SK-MEL-5 (cell line): ENCODE measurements at regions not wholly inside any gene's neighbourhood (a gene's known extent, or its start where the extent isn't known, plus 50 kb on each side); places are given as distances from the start of the nearest gene placed in this dataset.
"Not testable (repeated sequence)": the region's sequence is repeated elsewhere in the genome, so short reads cannot be mapped to it uniquely, and the experiment has no call there.

ENCODE experiments used
- DNase-seq: peaks from one replicate; pipeline ENCODE4 v3.0.0-alpha.2; 2016; ENCODE audit warnings: low read depth, low spot score
- in situ Hi-C: cut with HindIII; loops from 2 replicates; pipeline ENCODE4 v1.10.0; 2016; ENCODE audit warnings: low sequenced_read_pairs, high pct_unique_total_duplicates, low pct_unique_long_range_greater_than_20kb

DNA sequence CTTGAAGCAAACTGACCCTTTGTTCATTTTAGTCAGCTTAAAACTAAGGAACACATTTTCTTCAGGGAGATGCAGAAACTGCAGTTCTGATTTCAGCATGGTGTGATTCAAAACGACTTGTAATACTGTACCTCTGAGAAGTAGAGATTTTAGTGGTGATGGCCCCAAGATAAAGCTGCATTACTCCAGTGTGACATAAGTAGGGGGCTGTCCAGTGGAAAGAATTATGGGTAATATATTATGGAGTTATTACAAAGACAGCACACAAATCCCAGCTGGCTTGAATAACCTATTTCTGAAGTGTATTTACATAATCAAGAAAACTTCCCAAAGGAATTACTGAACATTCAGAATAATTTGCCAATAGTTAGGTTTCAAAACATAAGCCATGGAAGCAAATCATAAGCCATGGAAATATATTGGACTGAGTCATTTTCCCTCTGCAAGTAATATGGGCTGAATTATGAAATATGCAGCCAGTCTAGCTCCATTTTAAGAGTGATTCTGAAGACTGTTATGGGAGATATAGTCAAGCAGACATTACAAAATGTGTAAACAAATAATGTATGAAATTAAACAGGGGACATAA lies 133.7 kb upstream of the FBXL17 start:
- no peak for DNase-seq
- in situ Hi-C loops = no loop called here

DNA sequence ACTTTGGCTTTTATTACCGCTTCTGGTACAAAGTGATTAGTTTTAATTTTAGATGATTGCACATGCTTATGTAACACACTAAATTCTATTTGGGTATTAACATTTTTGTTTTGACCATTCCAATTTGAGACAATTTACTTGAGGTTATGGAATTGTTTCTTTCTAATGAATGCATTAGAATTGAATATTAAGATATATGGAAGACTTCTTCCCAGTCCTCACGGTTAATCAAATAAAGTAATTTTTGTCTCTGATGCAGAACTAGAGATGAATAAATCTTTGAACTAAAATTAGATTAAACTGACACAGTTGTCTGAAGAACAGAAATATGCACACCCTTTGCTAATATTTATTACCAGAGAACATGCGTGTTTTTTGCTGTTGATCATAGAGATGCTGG lies 127.1 kb upstream of the FBXL17 start:
- in situ Hi-C loops = no loop called here
- no peak for DNase-seq

GRCh38 chr5:108507631-108508030 lies 125.7 kb upstream of the FBXL17 start:
- DNase-seq = no peak
- in situ Hi-C loops = no loop called here

- in situ Hi-C loops = no loop called here
- DNase-seq = no peak
Observed at GRCh38 chr5:108505608-108506007, 123.7 kb upstream of the FBXL17 start.

DNA sequence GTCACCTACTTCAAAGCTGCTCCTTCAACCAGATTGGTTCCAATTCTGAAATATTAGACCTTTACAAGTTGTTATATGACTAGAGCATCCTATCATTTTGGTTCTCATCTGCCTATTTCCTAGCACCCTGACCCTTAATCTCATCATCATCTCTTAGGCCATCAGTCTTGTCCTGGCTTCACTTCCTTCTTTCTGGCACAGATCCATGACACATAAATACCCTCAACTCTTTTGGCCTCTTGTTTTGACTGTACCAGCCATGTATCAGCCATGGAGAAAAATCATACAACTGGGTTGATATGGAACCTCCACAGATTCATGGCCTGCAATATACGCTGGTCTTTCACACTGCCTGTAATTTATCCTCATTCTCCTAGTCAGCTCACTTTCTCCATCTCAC lies 123.1 kb upstream of the FBXL17 start:
- in situ Hi-C loops = no loop called here
- no peak for DNase-seq

DNA sequence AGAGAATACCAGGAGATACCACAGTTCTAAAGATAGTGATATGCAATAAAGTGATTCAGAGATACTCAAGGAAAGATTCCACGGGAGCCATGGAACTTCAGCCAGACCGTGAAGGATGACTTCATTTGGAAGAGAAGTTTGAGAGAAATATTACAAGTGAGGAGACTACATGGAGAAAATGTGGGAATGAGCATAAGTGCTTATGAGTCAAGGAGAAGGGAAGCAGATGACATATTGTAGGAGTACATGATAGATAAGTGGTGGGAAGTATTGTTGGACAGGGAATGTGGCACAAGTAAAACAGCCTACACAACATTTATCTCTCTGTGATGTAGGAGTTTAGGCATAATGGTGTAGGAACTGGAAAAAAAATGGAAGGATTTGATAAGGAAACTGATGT lies 122.1 kb upstream of the FBXL17 start:
- DNase-seq = no peak
- in situ Hi-C loops = no loop called here

DNA sequence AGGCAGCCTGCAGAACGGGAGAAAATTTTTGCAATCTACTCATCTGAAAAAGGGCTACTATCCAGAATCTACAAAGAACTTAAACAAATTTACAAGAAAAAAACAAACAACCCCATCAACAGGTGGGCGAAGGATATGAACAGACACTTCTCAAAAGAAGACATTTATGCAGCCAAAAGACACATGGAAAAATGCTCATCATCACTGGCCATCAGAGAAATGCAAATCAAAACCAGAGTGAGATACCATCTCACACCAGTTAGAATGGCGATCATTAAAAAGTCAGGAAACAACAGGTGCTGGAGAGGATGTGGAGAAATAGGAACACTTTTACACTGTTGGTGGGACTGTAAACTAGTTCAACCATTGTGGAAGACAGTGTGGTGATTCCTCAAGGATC lies 113.7 kb upstream of the FBXL17 start:
- in situ Hi-C loops, DNase-seq: not testable (repeated sequence)

DNA sequence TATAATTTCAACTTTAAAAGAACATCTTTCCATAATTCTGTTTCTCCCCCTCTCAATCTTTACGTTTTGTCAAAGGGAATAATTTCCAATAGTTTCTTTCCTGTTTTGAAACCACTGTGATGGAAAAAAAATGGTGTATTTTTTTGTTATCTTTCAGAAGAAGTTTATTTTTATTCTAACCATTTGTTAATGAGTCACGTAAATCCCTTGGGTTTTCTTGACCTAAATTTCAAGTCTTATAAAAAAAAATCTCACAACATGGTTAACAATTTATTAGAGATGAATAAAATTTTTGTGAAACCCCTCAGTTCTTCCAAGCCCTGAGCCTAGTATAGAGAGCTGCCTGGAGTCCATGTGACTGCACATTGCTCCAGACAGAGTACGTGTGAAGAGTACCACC lies 106.1 kb upstream of the FBXL17 start:
- in situ Hi-C loops = no loop called here
- no peak for DNase-seq

GRCh38 chr5:108484035-108484434 lies 102.1 kb upstream of the FBXL17 start:
- no peak for DNase-seq
- in situ Hi-C loops = no loop called here

- DNase-seq = peak; percentile 58
Observed at GRCh38 chr5:108481355-108481931, 99.5 kb upstream of the FBXL17 start.

GRCh38 chr5:108472237-108472636 lies 90.3 kb upstream of the FBXL17 start:
- in situ Hi-C loops = no loop called here
- no peak for DNase-seq

More at GRCh38 chr5:108481355-108481931, 99.5 kb upstream of the FBXL17 start:
- in situ Hi-C loops = no loop called here

DNA sequence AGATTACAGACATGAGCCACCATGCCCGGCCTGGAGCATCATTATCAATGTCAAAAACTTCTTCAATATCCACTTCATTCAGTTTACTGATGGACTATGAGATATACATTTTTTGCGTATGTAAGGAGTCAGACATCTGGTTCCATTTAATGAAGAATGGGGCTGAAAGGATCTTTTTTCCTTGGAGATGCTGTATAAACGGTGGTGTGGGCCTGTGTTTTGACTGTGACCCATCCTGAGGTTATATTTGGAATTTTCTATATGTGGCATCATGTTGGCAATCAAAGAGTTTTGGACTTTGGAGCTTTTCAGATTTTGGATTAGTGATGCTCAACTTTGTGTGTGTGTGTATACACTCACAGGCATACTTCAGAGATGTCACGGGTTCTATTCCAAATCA lies 85.7 kb upstream of the FBXL17 start:
- in situ Hi-C loops = no loop called here
- DNase-seq = no peak

GRCh38 chr5:108461628-108462367 lies 79.9 kb upstream of the FBXL17 start:
- in situ Hi-C loops = no loop called here

GRCh38 chr5:108459769-108460168 lies 77.9 kb upstream of the FBXL17 start:
- no peak for DNase-seq
- in situ Hi-C loops = no loop called here

More at GRCh38 chr5:108461628-108462367, 79.9 kb upstream of the FBXL17 start:
- no peak for DNase-seq

- DNase-seq = peak; percentile 3
- in situ Hi-C loops = no loop called here
Observed at GRCh38 chr5:108451269-108451668, 69.4 kb upstream of the FBXL17 start.

GRCh38 chr5:108444130-108444529 lies 62.2 kb upstream of the FBXL17 start:
- DNase-seq, in situ Hi-C loops: not testable (repeated sequence)

DNA sequence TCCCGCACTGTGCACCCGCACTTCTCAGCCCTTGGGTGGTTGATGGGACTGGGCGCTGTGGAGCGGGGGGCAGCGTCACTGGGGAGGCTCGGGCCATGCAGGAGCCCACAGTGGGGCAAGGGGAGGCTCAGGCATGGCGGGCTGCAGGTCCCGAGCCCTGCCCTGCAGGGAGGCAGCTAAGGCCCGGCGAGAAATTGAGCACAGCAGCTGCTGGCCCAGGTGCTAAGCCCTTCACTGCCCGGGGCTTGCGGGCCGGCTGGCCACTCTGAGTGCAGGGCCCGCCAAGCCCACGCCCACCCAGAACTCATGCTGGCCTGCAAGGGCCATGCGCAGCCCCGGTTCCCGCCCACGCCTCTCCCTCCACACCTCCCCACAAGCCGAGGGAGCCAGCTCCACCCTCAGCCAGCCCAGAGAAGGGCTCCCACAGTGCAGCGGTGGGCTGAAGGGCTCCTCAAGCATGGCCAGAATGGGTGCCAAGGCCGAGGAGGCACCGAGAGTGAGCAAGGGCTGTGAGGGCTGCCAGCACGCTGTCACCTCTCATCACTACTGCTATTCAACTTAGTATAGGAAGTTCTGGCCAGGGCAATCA lies 60.3 kb upstream of the FBXL17 start:
- DNase-seq, in situ Hi-C loops: not testable (repeated sequence)

DNA sequence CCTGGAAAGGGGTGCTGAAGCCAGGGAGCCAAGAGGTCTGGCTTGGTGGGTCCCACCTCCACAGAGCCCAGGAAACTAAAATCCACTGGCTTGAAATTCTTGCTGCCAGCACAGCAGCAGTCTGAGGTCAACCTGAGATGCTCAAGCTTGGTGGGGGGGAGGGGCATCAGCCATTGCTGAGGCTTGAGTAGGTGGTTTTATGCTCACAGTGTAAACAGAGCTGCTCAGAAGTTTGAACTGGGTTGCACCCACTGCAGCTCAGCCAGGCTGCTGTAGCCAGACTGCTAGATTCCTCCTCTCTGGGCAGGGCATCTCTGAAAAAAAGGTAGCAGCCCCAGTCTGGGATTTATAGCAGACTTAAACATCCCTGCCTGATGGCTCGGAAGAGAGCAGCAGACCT lies 55.5 kb upstream of the FBXL17 start:
- in situ Hi-C loops = no loop called here
- no peak for DNase-seq

- in situ Hi-C loops = no loop called here
- no peak for DNase-seq
Observed at GRCh38 chr5:108436696-108437095, 54.8 kb upstream of the FBXL17 start.
